SH-SY5Y (cell line): ENCODE measurements at regions not wholly inside any gene's neighbourhood (a gene's known extent, or its start where the extent isn't known, plus 50 kb on each side); places are given as distances from the start of the nearest gene placed in this dataset.

Source experiments
- GATA2 ChIP-seq: IDR thresholded peaks from 2 replicates; pipeline ENCODE4 v1.6.1; 2011; ENCODE audit warnings: mild to moderate bottlenecking, low read depth, low read length
- GATA3 ChIP-seq: IDR thresholded peaks from 2 replicates; pipeline ENCODE4 v1.6.1; 2011; ENCODE audit warnings: low read depth, mild to moderate bottlenecking, low read length, moderate library complexity

DNA sequence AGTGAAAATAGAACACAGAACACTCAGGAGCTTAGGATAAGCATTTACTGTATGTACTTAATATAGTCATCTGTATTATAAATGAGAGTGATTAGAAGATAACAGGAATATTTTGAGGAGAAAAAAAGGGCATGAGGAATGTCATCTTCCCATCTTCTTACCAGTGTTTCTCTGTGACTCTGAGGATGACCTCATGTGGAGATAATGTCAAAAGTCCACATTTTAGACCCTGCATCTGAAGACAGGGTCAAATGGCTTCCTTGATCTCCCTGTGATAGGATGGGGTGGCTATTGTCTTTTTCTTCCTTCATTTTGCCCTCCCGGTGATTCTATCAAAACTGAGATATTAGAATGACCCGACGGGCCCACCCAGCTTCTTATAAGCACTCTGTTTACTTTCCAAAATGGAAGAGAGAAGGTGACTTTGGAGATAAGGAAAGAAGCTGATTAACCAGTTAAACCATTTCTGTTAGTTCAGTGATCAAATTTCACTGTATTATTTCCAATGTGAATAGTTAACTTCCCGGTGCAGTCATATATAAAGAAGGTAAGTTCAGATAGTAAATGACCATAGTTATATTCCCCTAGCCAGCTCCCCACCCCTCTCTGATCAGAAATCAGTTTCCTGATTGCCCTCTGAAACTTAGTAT, 115.7 kb upstream of the SALL4 start:
- TF ChIP-seq GATA2 (no peak), GATA3 (no peak)
